T-helper 1 cell treated with Interleukin-12 subunit alpha and Interleukin-12 subunit beta and Interleukin-4 antibody, amounts not matched to agents 30 ng/mL and 1 ng/mL, for 36 hours (primary cell): ENCODE measurements at regions not wholly inside any gene's neighbourhood (a gene's known extent, or its start where the extent isn't known, plus 50 kb on each side); places are given as distances from the start of the nearest gene placed in this dataset.
"Not testable (repeated sequence)": the region's sequence is repeated elsewhere in the genome, so short reads cannot be mapped to it uniquely, and the experiment has no call there.

Experiments used
- intact Hi-C: fragments of 100-400 bp; cut with micrococcal nuclease; formaldehyde crosslinking; loops from one replicate; pipeline ENCODE4 v1.15.1; 2024

DNA sequence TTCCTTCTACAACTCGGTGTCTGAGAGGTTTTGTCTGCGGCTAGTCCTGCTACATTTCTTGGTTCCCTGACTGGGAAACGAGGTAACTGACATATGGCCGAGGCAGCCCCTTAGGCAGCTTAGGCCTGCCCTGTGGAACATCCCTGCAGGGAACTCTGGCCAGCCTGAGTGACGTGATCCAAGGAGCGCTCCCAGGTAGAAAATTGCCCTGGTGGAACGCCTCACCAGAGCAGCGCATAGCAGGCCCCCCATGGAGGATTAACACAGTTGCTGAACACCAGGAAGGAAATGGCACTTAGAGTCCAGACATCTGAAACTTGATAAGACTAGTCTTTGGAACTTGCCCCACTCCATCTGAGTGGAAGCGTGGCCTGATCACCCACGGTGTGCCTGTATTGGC, 837.4 kb upstream of the NDST4 start:
- intact Hi-C loops: no loop called here

DNA sequence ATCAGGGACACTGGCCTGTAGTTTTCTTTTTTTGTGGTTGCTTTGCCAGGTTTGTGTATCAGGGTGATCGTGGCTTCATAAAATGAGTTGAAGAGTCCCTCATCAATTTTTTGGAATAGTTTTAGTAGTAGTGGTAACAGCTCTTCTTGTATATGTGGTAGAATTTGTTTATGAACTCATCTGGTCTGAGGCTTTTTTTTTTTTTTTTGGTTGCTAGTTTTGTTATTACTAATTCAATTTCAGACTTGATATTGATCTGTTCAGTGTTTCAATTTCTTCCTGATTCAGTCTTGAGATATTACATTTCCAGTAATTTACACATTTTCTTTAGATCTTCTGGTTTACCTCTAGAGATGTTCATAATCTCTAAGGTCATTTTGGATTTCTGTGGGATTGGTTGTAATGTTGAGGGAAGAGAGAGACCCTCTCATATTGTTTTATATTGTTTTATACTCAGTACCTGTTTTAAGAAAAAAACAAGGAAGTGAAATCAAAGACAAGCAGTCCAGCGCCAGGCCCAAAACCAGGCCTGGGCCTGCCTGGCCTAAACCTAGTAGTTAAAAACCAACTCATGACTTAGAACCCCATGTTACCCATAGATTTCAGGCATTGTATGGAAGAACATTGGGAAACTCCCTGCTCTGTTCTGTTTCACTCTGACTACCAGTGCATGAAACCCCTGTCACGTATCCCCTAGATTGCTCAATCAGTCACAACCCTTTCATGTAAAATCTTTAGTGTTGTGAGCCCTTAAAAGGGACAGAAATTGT, 836.7 kb upstream of the NDST4 start:
- intact Hi-C loops: not testable (repeated sequence)

DNA sequence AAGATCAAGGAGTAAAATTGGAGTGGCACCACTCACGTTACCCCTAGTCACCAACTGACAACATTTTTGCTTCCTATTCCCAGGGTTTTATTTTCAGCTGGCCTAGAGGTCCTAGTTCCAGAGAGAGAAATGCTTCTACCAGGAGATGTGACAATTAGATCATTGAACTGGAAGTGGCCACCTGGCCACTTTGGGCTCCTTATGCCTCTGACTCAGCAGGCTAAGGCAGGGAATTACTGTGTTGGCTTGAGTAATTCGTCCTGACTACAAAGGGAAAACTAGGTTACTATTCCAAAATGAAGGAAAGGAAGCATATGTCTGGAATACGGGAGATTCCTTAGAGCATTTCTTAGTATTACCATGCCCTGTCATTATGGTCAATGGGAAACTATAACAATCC, 831.6 kb upstream of the NDST4 start:
- intact Hi-C loops: no loop called here

DNA sequence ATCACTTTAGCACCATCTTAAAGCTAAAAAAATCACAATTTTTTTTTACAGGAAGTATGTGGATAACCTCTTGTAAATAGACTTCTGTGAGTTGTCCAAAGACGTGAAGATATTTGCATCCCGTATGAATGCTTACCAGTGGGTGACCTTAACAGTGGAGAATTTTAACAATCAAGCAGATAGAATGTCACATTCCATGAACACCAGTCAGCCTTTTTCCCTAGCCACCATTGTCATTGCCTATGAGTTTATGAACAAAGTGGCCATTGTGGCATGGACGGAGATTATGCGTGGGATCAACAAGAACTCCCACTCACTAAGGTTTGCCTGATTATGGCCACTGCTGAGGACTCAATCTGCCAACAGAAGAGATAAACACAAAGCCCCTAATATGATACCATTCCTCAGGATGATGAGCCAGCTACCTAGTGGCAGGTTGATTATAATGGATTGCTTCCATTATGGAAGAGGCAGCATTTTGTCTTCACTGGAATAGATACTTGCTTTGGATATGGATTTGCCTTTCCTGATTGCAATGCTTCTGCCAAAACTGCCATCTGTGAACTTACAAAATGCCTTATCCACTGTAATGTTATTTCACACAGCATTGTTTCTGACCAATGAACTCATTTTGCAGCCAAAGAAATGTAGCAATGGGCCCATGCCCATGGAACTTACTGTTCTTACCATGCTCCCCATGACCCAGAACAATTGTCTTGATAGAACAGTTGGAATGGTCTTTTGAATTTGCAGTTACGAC, 830.9 kb upstream of the NDST4 start:
- intact Hi-C loops: no loop called here

DNA sequence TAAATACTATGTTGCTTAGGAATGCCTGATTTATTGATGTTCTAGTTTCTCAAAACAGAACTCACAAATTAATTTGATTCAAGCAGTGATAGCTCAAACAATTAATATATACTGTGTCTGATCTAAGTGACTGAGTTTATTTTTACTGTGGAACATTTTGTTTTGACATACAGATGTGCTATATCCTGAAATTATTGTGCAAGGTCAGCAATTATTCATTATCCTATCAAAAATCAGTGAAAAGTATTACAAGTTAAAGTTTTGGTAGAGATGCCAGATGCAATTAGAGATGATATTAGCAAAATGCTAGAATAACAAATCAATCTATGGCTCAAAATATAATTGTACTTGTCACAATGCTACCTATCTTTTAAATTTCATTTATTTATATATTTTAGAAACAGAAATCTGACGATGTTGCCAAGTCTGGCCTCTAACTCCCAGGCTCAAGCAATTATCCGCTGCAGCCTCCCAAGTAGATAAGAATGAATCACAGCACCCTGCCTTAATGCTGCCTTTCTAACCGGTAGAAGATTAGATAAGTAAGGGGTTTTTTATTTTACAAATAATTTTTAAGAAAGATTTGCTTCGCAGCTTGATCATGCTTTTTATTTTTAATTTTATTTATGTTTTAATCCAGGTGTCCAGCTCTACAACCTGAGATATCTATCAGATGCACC, 825.5 kb upstream of the NDST4 start:
- intact Hi-C loops: no loop called here

DNA sequence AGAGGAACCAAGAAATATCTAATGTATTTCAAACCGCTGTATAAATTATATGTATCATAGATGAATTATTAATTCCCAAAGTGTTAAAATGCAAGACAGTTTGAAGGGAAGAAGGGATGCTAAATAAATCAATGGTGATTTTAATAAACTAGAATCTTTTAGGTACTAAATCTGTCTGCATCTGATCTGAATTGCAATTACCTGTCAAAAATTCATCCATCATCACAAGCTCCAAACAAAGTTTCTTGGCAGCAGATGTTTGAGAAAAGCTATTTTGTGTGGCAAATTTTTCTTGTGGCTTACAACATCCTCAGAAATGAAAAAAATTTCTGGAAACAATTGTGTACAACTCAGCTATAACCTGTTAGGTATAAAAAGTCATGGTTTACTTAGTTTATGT, 816.0 kb upstream of the NDST4 start:
- intact Hi-C loops: no loop called here

DNA sequence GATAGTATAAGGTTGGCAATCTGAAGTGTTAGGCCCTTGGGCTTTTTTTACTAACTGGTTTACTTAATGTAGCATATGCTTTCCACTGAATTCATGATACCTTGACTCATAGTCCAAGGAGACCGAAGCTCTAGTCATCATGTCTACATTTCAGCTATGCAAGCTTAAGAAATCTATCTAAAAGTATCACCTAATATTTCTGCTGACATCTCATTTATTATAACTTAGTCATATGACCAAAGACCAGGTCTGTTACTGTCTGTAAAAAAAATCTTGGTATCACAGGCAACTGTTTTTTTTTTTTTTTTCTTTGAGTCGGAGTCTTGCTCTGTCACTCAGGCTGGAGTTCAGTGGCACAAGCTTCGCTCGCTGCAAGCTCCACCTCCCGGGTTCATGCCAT, 814.0 kb upstream of the NDST4 start:
- intact Hi-C loops: no loop called here

DNA sequence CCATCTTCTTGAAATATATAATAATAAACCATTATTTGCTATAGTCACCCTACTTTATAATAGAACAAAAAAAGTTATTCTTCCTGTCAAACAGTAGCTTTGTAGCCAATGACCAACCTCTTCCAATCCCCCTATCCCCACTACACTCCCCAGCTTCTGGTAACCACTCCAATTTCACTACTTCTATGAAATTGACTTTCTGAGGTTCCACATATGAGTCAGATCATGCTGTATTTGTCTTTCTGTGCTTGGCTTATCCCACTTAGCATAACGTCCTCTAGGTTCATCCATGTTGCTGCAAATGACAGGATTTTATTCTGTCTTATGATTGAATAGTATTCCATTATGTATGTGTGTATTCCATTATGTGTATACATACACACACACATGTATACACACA, 809.7 kb upstream of the NDST4 start:
- intact Hi-C loops: no loop called here

DNA sequence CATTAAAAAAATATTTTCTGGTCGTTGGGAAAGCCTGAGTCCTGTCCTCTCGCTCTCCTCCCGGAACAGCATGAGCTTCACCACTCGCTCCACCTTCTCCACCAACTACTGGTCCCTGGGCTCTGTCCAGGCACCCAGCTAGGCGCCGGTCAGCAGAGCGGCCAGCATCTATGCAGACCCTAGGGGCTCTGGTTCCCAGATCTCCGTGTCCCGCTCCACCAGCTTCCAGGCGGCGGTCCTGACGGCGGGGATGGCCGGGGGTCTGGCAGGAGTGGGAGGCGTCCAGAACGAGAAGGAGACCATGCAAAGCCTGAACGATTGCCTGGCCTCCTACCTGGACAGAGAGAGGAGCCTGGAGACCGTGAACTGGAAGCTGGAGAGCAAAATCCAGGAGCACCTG, 807.2 kb upstream of the NDST4 start:
- intact Hi-C loops: no loop called here

DNA sequence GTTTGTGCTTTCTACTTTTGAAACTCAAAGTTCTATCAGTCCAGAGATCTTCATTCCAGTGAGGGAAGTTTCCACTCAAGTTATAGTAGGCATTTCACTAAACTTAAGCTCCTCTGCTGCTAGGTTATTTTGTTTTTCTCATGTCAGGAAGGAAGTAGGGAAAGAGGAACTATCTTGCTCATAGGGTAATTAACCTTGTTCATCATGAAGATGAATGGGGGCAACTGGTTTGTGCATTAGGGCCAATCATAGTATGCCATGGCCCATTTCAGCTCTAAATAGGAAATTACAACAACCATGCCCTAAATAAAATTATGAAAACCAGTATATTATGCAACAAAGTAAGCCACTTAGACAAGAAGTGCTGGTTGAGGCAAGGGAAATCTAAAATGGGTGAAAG, 804.7 kb upstream of the NDST4 start:
- intact Hi-C loops: no loop called here

DNA sequence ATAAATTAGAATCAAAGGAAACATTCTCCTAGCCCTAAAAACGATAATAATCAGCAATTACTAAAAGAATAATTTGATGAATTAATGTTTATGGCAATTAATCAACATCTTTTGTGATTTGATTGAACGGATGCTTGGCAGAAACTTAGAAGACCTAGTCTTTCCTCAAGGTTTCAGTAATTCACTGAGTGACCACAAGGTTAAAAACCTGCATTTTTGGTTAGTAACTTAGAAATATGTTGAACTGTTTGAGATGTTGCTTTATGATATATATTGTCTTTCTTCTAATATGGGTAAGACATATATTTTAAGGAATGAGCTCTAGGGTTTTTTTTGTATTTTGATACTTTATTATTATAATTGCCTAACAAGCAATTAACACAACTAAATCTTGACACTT, 793.0 kb upstream of the NDST4 start:
- intact Hi-C loops: no loop called here

DNA sequence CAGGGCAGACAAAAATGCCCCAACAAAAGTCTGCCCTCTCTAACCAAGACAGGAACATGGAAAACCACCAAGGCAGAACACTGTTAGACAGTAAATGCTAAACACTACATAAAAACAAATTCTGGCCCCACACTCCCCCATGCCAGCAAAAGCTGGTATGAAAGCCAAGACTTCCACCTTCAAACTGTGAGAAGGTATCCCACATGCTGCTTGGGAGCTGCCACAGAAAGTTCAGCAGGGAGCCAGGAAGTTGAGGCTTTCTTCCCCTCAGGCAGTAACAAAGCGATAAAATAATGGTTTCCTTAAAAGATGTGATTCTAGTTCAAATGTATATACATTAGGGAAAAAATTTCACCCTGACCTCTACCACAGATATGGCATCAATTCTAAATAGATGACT, 770.4 kb upstream of the NDST4 start:
- intact Hi-C loops: no loop called here

DNA sequence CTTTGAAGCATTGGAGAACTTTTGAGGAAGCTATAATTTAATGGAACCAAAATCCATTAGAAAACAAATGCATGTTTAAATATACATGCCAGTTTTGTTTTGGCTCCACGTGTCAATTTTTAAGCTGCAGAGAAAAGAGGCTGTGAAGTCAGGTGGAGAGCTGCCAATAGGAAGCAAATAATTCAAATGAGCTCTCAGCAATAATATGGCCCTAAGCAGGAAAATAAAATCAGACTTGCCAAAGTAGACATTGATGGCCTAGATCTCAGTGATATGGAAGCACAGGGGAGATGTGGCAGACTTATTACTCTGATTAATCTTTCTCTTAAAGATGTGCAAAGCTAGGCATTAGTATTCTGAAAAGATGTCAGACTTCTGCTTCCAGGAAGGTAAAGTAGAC, 769.8 kb upstream of the NDST4 start:
- intact Hi-C loops: no loop called here

DNA sequence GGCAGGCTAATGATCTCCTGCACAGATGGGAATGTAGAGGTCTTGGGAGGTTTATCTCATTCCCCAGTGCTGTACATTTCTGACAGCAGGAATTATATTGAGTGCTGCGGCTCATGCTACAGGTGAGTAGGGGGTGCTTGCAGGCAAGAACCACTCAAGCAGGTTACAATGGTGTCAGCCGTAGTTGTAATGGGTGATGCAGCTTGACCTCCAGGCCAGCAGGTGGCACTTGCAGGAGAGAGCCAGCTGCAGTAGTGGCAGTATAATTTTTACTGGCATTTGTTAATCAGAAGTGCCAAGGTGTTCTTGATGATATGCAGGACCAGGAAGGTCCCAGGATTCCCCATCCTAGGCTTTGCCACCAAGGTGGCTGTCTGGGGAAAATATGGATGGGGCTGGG, 759.6 kb upstream of the NDST4 start:
- intact Hi-C loops: no loop called here

DNA sequence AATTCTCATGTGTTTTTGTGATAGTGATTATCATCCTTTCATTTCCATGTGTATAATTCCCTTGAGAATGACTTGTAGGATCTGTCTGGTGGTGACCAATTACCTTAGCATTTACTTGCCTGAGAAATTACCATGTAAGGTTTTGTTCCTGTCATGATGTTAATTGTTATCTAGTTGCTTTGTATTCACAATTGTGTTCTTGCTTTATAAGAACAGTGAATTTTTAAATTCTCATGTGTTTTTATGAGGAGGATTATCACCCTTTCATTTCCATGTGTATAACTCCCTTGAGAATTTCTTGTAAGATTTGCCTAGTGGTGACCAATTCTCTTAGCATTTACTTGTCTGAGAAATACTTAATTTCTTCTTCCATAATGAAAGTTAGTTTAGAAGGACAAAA, 758.2 kb upstream of the NDST4 start:
- intact Hi-C loops: no loop called here

DNA sequence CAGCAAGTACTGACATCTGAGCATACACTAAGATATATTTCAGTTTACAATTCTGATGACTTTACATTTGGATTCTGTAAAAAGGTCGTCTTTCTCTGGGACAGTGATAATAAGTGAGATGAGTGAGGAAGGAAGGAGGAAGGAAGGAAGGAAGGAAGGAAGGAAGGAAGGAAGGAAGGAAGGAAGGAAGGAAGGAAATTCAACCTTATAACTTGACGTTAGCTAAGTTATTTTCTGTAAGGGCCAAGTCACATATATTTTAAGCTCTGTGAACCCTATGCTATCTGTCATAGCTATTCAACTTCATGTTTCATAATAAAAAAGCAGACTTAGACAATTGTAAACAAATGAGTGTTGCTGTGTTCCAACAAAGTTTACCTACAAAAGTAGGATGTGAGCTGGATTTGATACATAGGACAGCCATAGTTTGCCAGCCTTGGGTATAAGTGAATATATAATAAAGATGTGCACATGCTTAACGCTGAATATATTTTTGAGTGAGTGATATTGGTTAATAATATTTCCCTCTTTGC, 753.0 kb upstream of the NDST4 start:
- intact Hi-C loops: no loop called here

DNA sequence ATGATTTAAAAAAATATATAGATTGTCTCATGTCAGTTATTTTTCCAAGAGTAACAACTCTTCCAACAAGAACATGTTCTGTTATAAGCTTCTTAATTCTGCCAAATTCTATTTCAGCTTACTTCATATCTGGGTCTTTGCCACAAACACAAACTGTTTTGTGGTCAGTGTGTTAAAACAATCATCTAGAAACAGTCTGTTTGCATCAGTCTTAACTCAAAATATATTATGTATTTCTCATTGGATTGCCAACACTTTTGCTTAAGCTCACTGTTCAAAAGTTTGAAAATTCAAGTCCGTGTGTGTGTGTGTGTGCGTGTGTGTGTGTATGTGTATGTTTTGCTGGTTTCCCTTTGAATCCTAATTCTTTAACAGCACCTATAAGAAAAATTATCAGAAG, 752.3 kb upstream of the NDST4 start:
- intact Hi-C loops: no loop called here

DNA sequence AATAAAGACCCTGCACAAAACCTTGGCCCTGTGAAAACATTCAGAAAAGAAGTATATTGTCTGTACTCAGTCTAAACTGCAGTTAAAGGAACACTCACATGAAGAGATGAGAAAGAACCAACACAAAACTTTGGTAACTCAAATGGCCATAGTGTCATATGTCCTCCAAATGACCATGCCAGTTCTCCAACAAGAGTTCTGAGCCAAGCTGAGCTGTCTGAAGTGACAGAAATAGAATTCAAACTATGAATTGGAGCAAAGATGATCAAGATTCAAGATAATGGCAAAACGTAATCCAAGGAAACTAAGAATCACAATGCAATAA, 739.3 kb upstream of the NDST4 start:
- intact Hi-C loops: loop anchor here (1.0 kb wide), 1 partner anchor 618 kb away; no protein-coding TSS in a partner anchor

DNA sequence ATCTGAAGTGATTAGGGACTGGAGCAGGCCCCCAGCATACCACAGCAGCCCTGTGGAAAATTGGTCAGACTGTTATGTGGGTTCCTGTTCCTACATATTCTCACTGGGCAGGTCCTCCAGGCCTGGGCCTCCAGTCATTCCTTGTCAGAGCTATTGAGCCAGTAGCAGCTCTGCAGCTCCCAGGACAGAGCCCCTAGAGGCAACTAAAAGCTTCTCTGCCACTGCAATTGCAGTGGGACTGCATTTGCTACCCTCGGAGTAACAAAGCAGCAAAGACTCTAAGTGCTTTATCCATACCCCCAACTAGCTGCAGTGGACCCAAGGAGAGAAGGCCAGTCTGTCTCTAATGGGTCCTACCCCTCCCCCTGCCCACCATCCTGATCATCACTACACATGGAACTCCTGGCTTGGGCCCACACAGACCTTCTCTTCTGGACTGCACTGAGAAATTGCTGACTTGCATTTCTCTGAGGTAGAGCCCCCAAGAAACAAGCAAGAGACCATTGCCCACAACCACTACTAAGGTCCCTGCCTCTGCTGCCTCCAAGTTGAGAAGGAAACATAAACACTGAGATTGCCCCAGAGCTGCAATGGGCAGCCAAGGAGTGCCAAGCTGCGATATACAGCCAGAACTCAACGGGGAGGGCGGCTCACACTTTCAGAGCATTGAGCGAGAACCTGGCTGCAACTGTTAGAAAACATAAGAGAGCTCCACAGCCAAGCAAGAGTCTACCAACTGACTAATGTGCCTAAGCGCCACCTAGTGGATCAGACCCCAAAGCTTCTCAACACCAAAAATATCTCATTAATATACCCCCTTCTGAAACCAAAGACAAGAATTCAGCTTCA, 738.7 kb upstream of the NDST4 start:
- intact Hi-C loops: loop anchor here (1.0 kb wide), 1 partner anchor 618 kb away; no protein-coding TSS in a partner anchor

DNA sequence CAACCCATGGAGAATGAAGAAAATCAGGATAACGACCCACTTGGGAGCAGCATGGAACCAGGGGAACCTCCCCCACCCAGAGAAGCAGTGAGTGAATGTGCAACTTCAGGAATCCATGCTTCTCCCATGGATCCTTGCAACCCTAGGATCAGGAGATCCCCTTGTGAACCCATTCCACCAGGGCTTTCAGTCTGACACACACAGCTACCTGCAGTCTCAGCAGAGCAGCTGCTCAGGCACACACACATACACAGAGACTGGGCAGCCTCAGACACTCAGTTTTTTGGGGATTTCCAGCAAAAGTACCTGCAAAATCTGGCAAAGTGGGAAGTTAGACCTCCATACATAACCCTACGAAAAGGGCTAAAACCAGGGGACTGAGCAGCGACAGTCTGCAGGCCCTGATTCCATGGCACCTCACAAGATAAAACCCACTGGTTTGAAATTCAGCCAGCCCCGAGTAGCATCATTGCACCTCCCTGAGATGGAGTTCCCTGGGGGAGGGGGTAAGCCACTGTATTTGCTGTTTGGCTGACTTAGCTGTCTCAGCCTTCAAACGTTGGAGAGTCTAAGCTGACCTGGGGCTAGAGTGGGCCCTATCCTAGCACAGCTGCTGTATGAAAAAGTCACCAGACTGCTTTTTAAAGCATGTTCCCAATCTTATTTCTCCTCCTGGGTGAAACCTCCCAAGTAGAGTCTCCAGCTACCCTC, 737.5 kb upstream of the NDST4 start:
- intact Hi-C loops: no loop called here

DNA sequence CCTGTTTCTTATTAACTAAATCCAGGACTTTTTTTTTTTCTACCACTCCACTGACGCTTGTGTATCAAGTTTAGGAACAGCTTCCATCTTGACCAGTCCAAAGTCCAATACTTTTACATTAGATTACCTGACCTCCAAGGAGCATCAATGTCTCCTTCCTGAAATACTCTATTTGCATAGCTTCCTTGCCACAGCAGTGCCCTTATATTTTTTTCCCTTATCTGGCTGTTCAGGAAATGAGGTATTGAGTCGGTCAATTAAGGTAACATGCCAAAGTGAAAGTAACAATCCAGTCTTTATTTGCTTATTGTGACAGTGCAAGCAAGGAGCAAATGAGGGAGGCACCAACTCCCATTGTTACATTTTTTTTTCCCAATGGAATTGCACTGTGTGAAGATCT, 730.8 kb upstream of the NDST4 start:
- intact Hi-C loops: no loop called here
